GM12878 (cell line): ENCODE measurements at regions not wholly inside any gene's neighbourhood (a gene's known extent, or its start where the extent isn't known, plus 50 kb on each side); places are given as distances from the start of the nearest gene placed in this dataset.

Experiments used
- ATAC-seq: fragments of 200-7000 bp; cut with Tn5 transposase; 3 replicates; pipeline ENCODE4 v1.9.1; 2020; ENCODE audit warnings: mild to moderate bottlenecking, moderate library complexity
- BruUV-seq: library from RNA; stranded (reverse); fragments of 400-500 nt; replicated peaks from 2 replicates; lab custom pipeline; 2021; lab: Mats Ljungman, UMichigan
- CTCF ChIA-PET: fragments of 300-600 bp; sonication (Branson Sonifier 250); formaldehyde crosslinking; extraction: SDS; loops from one replicate; lab custom pipeline; 2021; ENCODE audit warnings: inconsistent platforms; lab: Yijun Ruan, JAX
- POLR2A ChIA-PET: fragments of 350-600 bp; formaldehyde crosslinking; extraction: SDS; loops from one replicate; lab custom pipeline; 2021; ENCODE audit warnings: inconsistent platforms; lab: Charles Lee
- RAD21 ChIA-PET: fragments of 300-600 bp; sonication (Branson Sonifier 250); formaldehyde crosslinking; loops from one replicate; lab custom pipeline; 2023; ENCODE audit warnings: antibody characterized with exemption; ENCODE audit not compliant: unreplicated experiment; lab: Charles Lee
- SMC1A ChIA-PET: fragments of 300-600 bp; sonication (Branson Sonifier 250); formaldehyde crosslinking; loops from one replicate; lab custom pipeline; 2023; ENCODE audit not compliant: unreplicated experiment, uncharacterized antibody; lab: Charles Lee
- DNase-seq: peaks from one replicate; pipeline ENCODE4 v3.0.0-alpha.2; 2011; ENCODE audit warnings: low read depth, low spot score
- FAIRE-seq: peaks from 3 replicates; lab custom pipeline; 2011; peaks lifted over from hg19 to GRCh38; lab: Jason Lieb, UNC
- H2AFZ ChIP-seq: 2 replicates; pipeline ENCODE4 v1.6.0; 2011; ENCODE audit warnings: low read depth, low read length, control low read depth; ENCODE audit not compliant: control insufficient read depth
- H3K27ac ChIP-seq: 2 replicates; pipeline ENCODE4 v1.5.1; 2011; ENCODE audit warnings: control low read depth; ENCODE audit not compliant: control insufficient read depth, insufficient read depth
- H3K27me3 ChIP-seq, 2 experiments: replicated peaks in 1 of 2; 2 replicates each; pipeline versions ENCODE4 v1.6.0 to v1.6.1; 2011; ENCODE audit warnings: low read length in 1 of 2; ENCODE audit not compliant: control insufficient read depth in 2 of 2, insufficient read depth in 2 of 2
- H3K36me3 ChIP-seq, 2 experiments: 2 replicates each; pipeline ENCODE4 v1.5.1; 2011; ENCODE audit warnings: low read length in 1 of 2; ENCODE audit not compliant: control insufficient read depth in 2 of 2, insufficient read depth in 2 of 2
- H3K4me1 ChIP-seq: 2 replicates; pipeline ENCODE4 v1.6.1; 2011; ENCODE audit warnings: mild to moderate bottlenecking, low read length, moderate library complexity, mixed read lengths; ENCODE audit not compliant: control insufficient read depth, insufficient read depth
- H3K4me2 ChIP-seq: 2 replicates; pipeline ENCODE4 v1.6.0; 2011; ENCODE audit warnings: control low read depth; ENCODE audit not compliant: control insufficient read depth, insufficient read depth
- H3K4me3 ChIP-seq: fragments of 200-600 bp; sonication (generic); 2 replicates; pipeline ENCODE4 v1.5.1; 2016
- H3K79me2 ChIP-seq: 2 replicates; pipeline ENCODE4 v1.6.0; 2011; ENCODE audit warnings: low read length; ENCODE audit not compliant: control insufficient read depth, insufficient read depth
- H3K9ac ChIP-seq: 2 replicates; pipeline ENCODE4 v1.8.0; 2011; ENCODE audit warnings: low read length, control low read depth, mixed read lengths; ENCODE audit not compliant: control insufficient read depth, insufficient read depth
- H3K9me3 ChIP-seq: replicated peaks from 3 replicates; pipeline ENCODE4 v1.5.1; 2011; ENCODE audit warnings: mild to moderate bottlenecking, low read length; ENCODE audit not compliant: control insufficient read depth, insufficient read depth
- H4K20me1 ChIP-seq: 2 replicates; pipeline ENCODE4 v1.6.0; 2011; ENCODE audit not compliant: control insufficient read depth, insufficient read depth
- ETV6 ChIP-seq, 2 experiments: fragments of 450-650 bp in 1 of 2; IDR thresholded peaks in 1 of 2; conservative IDR thresholded peaks in 1 of 2; 2 replicates each; pipeline ENCODE4 v1.6.1; 2014; ENCODE audit warnings: antibody characterized with exemption in 1 of 2, borderline replicate concordance in 1 of 2, low read depth in 1 of 2, mild to moderate bottlenecking in 1 of 2, moderate library complexity in 1 of 2
- WGBS: methylation state at CpG from one replicate; pipeline ENCODE4 v1.1.6; 2016; ENCODE audit warnings: low lambda C conversion rate; ENCODE audit not compliant: insufficient replicate concordance, insufficient coverage; ENCODE audit errors: missing lambda C conversion rate; 5-methylcytosine and 5-hydroxymethylcytosine counted together
- in situ Hi-C: fragments of 300-500 bp; cut with MboI; formaldehyde crosslinking; loops from 9 replicates; pipeline ENCODE4 v1.14.3; 2018; ENCODE audit warnings: mixed read lengths
- intact Hi-C: fragments of 100-400 bp; cut with micrococcal nuclease; formaldehyde crosslinking; loops from one replicate; pipeline ENCODE4 v1.14.2; 2022; ENCODE audit not compliant: unreplicated experiment
- TF ChIP-seq, protein P1 (sequence below): fragments of 450-650 bp; IDR thresholded peaks from 2 replicates; pipeline ENCODE4 v1.6.1; 2017; ENCODE audit warnings: mild to moderate bottlenecking, low read depth, inconsistent platforms; ENCODE audit not compliant: poor library complexity, severe bottlenecking
- TF ChIP-seq, protein P2 (sequence below), 3 experiments: IDR thresholded peaks in 2 of 3; conservative IDR thresholded peaks in 1 of 3; 2 replicates each; pipeline ENCODE4 v1.5.1; 2011; ENCODE audit warnings: low read depth in 3 of 3, low read length in 3 of 3, mild to moderate bottlenecking in 3 of 3, control low read depth in 2 of 3, moderate library complexity in 2 of 3, inconsistent platforms in 1 of 3, mixed read lengths in 1 of 3; ENCODE audit not compliant: control insufficient read depth in 2 of 3, insufficient read depth in 1 of 3; ENCODE audit errors: extremely low read depth in 1 of 3

DNA sequence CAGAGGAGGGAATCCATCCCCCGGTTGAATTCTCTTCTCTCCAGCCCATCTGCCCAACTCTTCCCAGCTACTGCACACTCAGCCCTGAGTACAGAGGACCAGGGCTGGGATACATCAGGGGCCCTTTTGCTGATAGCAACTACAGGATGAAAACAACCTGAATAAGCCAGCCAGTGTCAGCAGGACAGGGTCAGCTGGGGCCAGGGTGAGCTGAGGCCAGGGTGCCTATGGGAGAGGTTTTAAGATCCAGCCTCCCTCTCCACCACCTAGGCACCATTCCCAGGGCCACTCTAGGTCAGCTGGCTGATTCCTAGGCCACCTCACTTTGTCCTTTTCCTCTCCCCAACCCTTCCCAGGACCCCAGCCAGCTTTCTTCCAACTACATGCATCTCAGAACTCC lies 83.8 kb downstream of the MRPL46 start (continued):
- TF ChIP-seq, protein P1, sequence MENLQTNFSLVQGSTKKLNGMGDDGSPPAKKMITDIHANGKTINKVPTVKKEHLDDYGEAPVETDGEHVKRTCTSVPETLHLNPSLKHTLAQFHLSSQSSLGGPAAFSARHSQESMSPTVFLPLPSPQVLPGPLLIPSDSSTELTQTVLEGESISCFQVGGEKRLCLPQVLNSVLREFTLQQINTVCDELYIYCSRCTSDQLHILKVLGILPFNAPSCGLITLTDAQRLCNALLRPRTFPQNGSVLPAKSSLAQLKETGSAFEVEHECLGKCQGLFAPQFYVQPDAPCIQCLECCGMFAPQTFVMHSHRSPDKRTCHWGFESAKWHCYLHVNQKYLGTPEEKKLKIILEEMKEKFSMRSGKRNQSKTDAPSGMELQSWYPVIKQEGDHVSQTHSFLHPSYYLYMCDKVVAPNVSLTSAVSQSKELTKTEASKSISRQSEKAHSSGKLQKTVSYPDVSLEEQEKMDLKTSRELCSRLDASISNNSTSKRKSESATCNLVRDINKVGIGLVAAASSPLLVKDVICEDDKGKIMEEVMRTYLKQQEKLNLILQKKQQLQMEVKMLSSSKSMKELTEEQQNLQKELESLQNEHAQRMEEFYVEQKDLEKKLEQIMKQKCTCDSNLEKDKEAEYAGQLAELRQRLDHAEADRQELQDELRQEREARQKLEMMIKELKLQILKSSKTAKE: no peak
- TF ChIP-seq, protein P2, sequence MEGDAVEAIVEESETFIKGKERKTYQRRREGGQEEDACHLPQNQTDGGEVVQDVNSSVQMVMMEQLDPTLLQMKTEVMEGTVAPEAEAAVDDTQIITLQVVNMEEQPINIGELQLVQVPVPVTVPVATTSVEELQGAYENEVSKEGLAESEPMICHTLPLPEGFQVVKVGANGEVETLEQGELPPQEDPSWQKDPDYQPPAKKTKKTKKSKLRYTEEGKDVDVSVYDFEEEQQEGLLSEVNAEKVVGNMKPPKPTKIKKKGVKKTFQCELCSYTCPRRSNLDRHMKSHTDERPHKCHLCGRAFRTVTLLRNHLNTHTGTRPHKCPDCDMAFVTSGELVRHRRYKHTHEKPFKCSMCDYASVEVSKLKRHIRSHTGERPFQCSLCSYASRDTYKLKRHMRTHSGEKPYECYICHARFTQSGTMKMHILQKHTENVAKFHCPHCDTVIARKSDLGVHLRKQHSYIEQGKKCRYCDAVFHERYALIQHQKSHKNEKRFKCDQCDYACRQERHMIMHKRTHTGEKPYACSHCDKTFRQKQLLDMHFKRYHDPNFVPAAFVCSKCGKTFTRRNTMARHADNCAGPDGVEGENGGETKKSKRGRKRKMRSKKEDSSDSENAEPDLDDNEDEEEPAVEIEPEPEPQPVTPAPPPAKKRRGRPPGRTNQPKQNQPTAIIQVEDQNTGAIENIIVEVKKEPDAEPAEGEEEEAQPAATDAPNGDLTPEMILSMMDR (IDR thresholded peaks at IDR 0.05 in 2 of 3, conservative IDR thresholded peaks at IDR 0.05 in 1 of 3; ENCODE audit: control insufficient read depth in 2 of 3, extremely low read depth in 1 of 3, insufficient read depth in 1 of 3, low read depth in 3 of 3, low read length in 3 of 3): no peak

DNA sequence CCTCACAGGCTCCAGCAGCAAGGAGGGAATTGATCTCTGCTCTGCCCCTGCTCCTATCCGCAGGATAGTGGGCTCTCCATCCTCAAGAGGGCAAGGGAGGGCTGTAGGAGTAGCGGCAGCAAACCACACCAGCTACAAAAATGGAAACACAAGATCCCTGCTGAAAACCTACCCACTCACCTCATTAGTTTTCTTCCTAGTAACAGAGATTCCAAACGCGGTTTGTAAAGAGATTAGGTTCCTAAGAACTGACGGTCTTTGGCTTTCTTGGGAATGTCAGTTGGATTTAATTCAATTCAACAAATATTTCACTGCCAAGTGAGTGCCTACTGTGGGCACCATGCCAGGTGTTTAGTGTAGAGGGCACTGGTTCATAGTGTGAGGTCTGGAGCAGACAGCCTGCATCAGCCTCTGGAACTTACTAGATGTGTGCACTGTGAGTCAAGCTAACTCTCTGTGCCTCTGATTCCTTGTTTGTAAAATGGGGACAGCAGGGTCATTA lies 84.7 kb downstream of the MRPL46 start:
- no peak overlapping the region for H3K4me2 ChIP-seq
- no peaks in the 10 kb centered on the region for H3K79me2 ChIP-seq
- no peak overlapping the region for H3K4me3 ChIP-seq
- no peaks in the 10 kb centered on the region for H3K36me3 ChIP-seq
- in situ Hi-C loops (no loop called here), intact Hi-C loops (no loop called here)
- POLR2A ChIA-PET: no interaction called here
- ATAC-seq (no peak), DNase-seq (no peak), FAIRE-seq (no peak)
- no peak overlapping the region for H3K27ac ChIP-seq
- TF ChIP-seq ETV6 (conservative IDR thresholded peaks at IDR 0.05 in 1 of 2, IDR thresholded peaks at IDR 0.05 in 1 of 2; ENCODE audit: borderline replicate concordance in 1 of 2, low read depth in 1 of 2): no peak
- H2AFZ ChIP-seq: no peak overlapping the region
- no peaks in the 10 kb centered on the region for H3K9me3 ChIP-seq
- BruUV-seq: no TSS peak
- RAD21 ChIA-PET: no interaction called here
- SMC1A ChIA-PET: no interaction called here
- H3K27me3 ChIP-seq: no peaks in the 10 kb centered on the region; a peak in 1 of 4 replicates
- no peak overlapping the region for H3K9ac ChIP-seq
- CTCF ChIA-PET: no interaction called here
- no peaks in the 10 kb centered on the region for H3K4me1 ChIP-seq
- 24% methylated on average over 5 of the region's 5 CpGs for whole genome bisulfite sequencing
- no peaks in the 10 kb centered on the region for H4K20me1 ChIP-seq
